Panc1 (cell line): ENCODE measurements at regions not wholly inside any gene's neighbourhood (a gene's known extent, or its start where the extent isn't known, plus 50 kb on each side); places are given as distances from the start of the nearest gene placed in this dataset.

Source experiments
- ATAC-seq: fragments of 200-7000 bp; cut with Tn5 transposase; 2 replicates; pipeline ENCODE4 v1.9.1; 2020; ENCODE audit warnings: mild to moderate bottlenecking, moderate library complexity
- BruUV-seq: library from RNA; stranded (reverse); fragments of 400-500 nt; replicated peaks from 2 replicates; lab custom pipeline; 2021; lab: Mats Ljungman, UMichigan
- CTCF ChIA-PET: fragments of 300-600 bp; sonication (Branson Sonifier 250); formaldehyde crosslinking; loops from one replicate; lab custom pipeline; 2022; ENCODE audit warnings: antibody characterized with exemption; lab: Charles Lee
- POLR2A ChIA-PET: fragments of 300-600 bp; sonication (Branson Sonifier 250); formaldehyde crosslinking; loops from one replicate; lab custom pipeline; 2022; ENCODE audit warnings: antibody characterized with exemption; lab: Charles Lee
- DNase-seq: peaks from one replicate; pipeline ENCODE4 v3.0.0-alpha.2; 2010; ENCODE audit warnings: low read depth, low spot score
- H3K27ac ChIP-seq: 2 replicates; pipeline ENCODE4 v1.5.1; 2011; ENCODE audit warnings: mild to moderate bottlenecking, low read length, inconsistent platforms
- H3K27me3 ChIP-seq: fragments of 200-500 bp; sonication (Bioruptor generic); 2 replicates; pipeline ENCODE4 v1.6.0; 2014; ENCODE audit warnings: low read length, inconsistent platforms; ENCODE audit not compliant: control insufficient read depth, insufficient read depth
- H3K36me3 ChIP-seq: fragments of 200-500 bp; sonication (Bioruptor generic); 2 replicates; pipeline ENCODE4 v1.5.1; 2014; ENCODE audit warnings: inconsistent platforms, mild to moderate bottlenecking, low read length, moderate library complexity; ENCODE audit not compliant: control insufficient read depth, insufficient read depth
- H3K4me1 ChIP-seq: 2 replicates; pipeline ENCODE4 v1.5.1; 2011; ENCODE audit warnings: inconsistent platforms, mild to moderate bottlenecking, low read length, moderate library complexity; ENCODE audit not compliant: control insufficient read depth, insufficient read depth
- H3K4me3 ChIP-seq, 2 experiments: 2 replicates each; pipeline ENCODE4 v1.5.1; 2011 to 2012; ENCODE audit warnings: low read depth in 2 of 2, low read length in 2 of 2, mild to moderate bottlenecking in 2 of 2, inconsistent platforms in 1 of 2, moderate library complexity in 1 of 2
- H3K9me3 ChIP-seq: fragments of 200-500 bp; sonication (Bioruptor generic); 2 replicates; pipeline ENCODE4 v1.5.1; 2014; ENCODE audit warnings: low read depth, mild to moderate bottlenecking, inconsistent platforms, low read length, moderate library complexity; ENCODE audit not compliant: control insufficient read depth, insufficient read depth
- CTCF ChIP-seq: fragments of 450-650 bp; IDR thresholded peaks from 2 replicates; pipeline ENCODE4 v1.5.1; 2017; ENCODE audit warnings: mild to moderate bottlenecking
- POLR2AphosphoS5 ChIP-seq: IDR thresholded peaks from 2 replicates; pipeline ENCODE4 v1.6.1; 2012; ENCODE audit warnings: mild to moderate bottlenecking, low read depth, low read length, moderate library complexity
- REST ChIP-seq, 2 experiments: IDR thresholded peaks; 2 replicates each; pipeline ENCODE4 v1.6.1; 2011 to 2012; ENCODE audit warnings: low read depth in 2 of 2, control low read depth in 1 of 2, low read length in 1 of 2, mild to moderate bottlenecking in 1 of 2, moderate library complexity in 1 of 2; ENCODE audit not compliant: insufficient read depth in 1 of 2
- SIN3A ChIP-seq: IDR thresholded peaks from 2 replicates; pipeline ENCODE4 v1.6.1; 2012; ENCODE audit warnings: low read depth, mild to moderate bottlenecking, low read length, moderate library complexity, borderline replicate concordance; ENCODE audit not compliant: insufficient read depth
- TCF7L2 ChIP-seq: IDR thresholded peaks from 2 replicates; pipeline ENCODE4 v1.6.1; 2011; ENCODE audit warnings: mild to moderate bottlenecking, low read depth, low read length, inconsistent platforms
- in situ Hi-C: cut with HindIII; loops from 2 replicates; pipeline ENCODE4 v1.10.0; 2016; ENCODE audit warnings: low sequenced_read_pairs, low pct_unique_long_range_greater_than_20kb
- intact Hi-C: fragments of 100-400 bp; cut with micrococcal nuclease; formaldehyde crosslinking; loops from one replicate; pipeline ENCODE4 v1.10.0; 2022; ENCODE audit not compliant: unreplicated experiment

- Histone ChIP-seq H3K27ac (peak overlapping the region; percentile 9), H3K9me3 (no peaks in the 10 kb centered on the region), H3K36me3 (no peaks in the 10 kb centered on the region), H3K4me1 (peaks cover 52% of the 10 kb centered on the region), H3K27me3 (no peaks in the 10 kb centered on the region), H3K4me3 (no peak overlapping the region)
- DNase-seq (no peak), ATAC-seq (no peak)
- in situ Hi-C loops, result no loop called here
- TF ChIP-seq TCF7L2 (no peak), POLR2AphosphoS5 (no peak), REST (IDR thresholded peaks at IDR 0.05; ENCODE audit: insufficient read depth in 1 of 2, low read depth in 2 of 2, low read length in 1 of 2) (no peak), CTCF (no peak)
- no TSS peak for BruUV-seq
- POLR2A ChIA-PET, result no interaction called here
- CTCF ChIA-PET, result interaction anchor here (0.9 kb wide), 1 partner anchor 41 kb away, joined by 5 read pairs; no protein-coding TSS in a partner anchor
- intact Hi-C loops, result no loop called here
Observed at GRCh38 chr3:194274424-194275085, 76.6 kb downstream of the CPN2 start.

GRCh38 chr3:194275291-194275690, 75.8 kb downstream of the CPN2 start:
- ChIA-PET CTCF (no interaction called here), POLR2A (no interaction called here)
- H3K4me3 ChIP-seq, result no peak overlapping the region
- no peaks in the 10 kb centered on the region for H3K36me3 ChIP-seq
- no peaks in the 10 kb centered on the region for H3K9me3 ChIP-seq
- intact Hi-C loops (no loop called here), in situ Hi-C loops (no loop called here)
- ATAC-seq, result no peak
- peaks cover 52% of the 10 kb centered on the region for H3K4me1 ChIP-seq
- peak overlapping the region; percentile 9 for H3K27ac ChIP-seq
- no peak for DNase-seq
- no peaks in the 10 kb centered on the region for H3K27me3 ChIP-seq
- TF ChIP-seq SIN3A (no peak), TCF7L2 (0 out of 2 replicates have a peak, but pooled peaks have one; percentile 4)
- no TSS peak for BruUV-seq

- H3K27ac ChIP-seq, result peak overlapping the region; percentile 78
Observed at GRCh38 chr3:194275721-194276120, 75.4 kb downstream of the CPN2 start.

More at GRCh38 chr3:194275721-194276120, 75.4 kb downstream of the CPN2 start:
- ATAC-seq, result peak; percentile 35; the same call in 1 of the 2 replicates
- no peaks in the 10 kb centered on the region for H3K9me3 ChIP-seq
- H3K4me1 ChIP-seq, result peaks cover 48% of the 10 kb centered on the region
- CTCF ChIA-PET, result no interaction called here
- no peak for DNase-seq
- in situ Hi-C loops, result no loop called here
- H3K4me3 ChIP-seq, result no peak overlapping the region
- TF ChIP-seq SIN3A (no peak), TCF7L2 (no peak), POLR2AphosphoS5 (no peak), REST (IDR thresholded peaks at IDR 0.05; ENCODE audit: insufficient read depth in 1 of 2, low read depth in 2 of 2, low read length in 1 of 2) (no peak), CTCF (no peak)
- intact Hi-C loops, result no loop called here
- no peaks in the 10 kb centered on the region for H3K27me3 ChIP-seq
- POLR2A ChIA-PET, result interaction anchor here (0.7 kb wide), 1 partner anchor 9 kb away, joined by 3 read pairs; no protein-coding TSS in a partner anchor
- no peaks in the 10 kb centered on the region for H3K36me3 ChIP-seq
- BruUV-seq, result no TSS peak
